ENCODE measurements at regions not wholly inside any gene's neighbourhood (a gene's known extent, or its start where the extent isn't known, plus 50 kb on each side); places are given as distances from the start of the nearest gene placed in this dataset.

DNA sequence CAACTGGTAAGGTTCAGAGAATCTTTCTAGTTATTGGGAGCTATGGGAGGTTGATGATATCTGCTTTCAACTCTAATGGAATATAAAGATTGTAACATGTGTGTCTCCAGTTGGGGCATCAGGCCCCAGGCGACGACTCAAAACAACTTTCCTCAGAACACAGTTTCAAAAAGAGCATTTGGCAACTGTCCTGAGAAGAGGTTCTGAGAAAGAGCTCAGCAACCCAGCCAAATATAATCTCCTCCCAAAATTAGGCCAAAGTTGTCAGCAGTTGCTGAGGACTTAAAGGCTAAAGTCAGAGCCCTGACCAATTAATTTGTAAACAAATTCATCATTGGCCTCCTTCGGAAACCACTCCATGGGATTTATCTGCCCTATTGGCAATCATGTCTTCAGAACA, 251.1 kb upstream of the NFE2L3 start:
- TF ChIP-seq, protein P1, sequence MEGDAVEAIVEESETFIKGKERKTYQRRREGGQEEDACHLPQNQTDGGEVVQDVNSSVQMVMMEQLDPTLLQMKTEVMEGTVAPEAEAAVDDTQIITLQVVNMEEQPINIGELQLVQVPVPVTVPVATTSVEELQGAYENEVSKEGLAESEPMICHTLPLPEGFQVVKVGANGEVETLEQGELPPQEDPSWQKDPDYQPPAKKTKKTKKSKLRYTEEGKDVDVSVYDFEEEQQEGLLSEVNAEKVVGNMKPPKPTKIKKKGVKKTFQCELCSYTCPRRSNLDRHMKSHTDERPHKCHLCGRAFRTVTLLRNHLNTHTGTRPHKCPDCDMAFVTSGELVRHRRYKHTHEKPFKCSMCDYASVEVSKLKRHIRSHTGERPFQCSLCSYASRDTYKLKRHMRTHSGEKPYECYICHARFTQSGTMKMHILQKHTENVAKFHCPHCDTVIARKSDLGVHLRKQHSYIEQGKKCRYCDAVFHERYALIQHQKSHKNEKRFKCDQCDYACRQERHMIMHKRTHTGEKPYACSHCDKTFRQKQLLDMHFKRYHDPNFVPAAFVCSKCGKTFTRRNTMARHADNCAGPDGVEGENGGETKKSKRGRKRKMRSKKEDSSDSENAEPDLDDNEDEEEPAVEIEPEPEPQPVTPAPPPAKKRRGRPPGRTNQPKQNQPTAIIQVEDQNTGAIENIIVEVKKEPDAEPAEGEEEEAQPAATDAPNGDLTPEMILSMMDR (IDR thresholded peaks at IDR 0.05; ENCODE audit: insufficient read depth, low read length), result no peak
- TF ChIP-seq POLR2AphosphoS5 (IDR thresholded peaks at IDR 0.05; ENCODE audit: low read depth) (no peak), SPI1 (IDR thresholded peaks at IDR 0.05; ENCODE audit: borderline replicate concordance, low read depth) (no peak)
- TF ChIP-seq, protein P2, sequence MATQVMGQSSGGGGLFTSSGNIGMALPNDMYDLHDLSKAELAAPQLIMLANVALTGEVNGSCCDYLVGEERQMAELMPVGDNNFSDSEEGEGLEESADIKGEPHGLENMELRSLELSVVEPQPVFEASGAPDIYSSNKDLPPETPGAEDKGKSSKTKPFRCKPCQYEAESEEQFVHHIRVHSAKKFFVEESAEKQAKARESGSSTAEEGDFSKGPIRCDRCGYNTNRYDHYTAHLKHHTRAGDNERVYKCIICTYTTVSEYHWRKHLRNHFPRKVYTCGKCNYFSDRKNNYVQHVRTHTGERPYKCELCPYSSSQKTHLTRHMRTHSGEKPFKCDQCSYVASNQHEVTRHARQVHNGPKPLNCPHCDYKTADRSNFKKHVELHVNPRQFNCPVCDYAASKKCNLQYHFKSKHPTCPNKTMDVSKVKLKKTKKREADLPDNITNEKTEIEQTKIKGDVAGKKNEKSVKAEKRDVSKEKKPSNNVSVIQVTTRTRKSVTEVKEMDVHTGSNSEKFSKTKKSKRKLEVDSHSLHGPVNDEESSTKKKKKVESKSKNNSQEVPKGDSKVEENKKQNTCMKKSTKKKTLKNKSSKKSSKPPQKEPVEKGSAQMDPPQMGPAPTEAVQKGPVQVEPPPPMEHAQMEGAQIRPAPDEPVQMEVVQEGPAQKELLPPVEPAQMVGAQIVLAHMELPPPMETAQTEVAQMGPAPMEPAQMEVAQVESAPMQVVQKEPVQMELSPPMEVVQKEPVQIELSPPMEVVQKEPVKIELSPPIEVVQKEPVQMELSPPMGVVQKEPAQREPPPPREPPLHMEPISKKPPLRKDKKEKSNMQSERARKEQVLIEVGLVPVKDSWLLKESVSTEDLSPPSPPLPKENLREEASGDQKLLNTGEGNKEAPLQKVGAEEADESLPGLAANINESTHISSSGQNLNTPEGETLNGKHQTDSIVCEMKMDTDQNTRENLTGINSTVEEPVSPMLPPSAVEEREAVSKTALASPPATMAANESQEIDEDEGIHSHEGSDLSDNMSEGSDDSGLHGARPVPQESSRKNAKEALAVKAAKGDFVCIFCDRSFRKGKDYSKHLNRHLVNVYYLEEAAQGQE (IDR thresholded peaks at IDR 0.05; ENCODE audit: insufficient replicate concordance, low read depth), result no peak

All from HL-60 (cell line).